ENCODE measurements at regions not wholly inside any gene's neighbourhood (a gene's known extent, or its start where the extent isn't known, plus 50 kb on each side); places are given as distances from the start of the nearest gene placed in this dataset.

DNA sequence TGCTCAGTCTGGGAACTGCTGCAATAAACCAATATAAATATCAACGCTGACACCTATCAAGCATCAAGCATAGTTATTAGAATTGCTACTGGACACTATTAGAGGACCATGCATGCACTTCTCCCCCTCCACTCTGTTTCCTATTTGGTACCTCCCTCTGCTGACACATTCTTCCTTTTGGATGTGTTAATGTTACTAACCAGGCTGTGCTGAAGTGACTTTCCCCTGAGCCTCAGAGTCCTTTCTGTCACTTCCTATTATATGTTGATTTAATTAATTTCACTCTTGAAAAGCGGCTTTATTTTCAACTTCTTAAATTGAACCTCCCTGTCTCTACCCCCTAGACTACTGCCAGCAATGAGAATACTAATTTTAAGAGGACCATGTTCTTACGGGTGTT, 379.1 kb downstream of the MCTP2 start:
- BruUV-seq (replicated peaks): no TSS peak
- Mint-ChIP-seq H3K36me3 (ENCODE audit: insufficient read depth, unreplicated experiment) (no peaks in the 10 kb centered on the region), H3K9me3 (ENCODE audit: low read depth, unreplicated experiment) (peaks cover 25% of the 10 kb centered on the region), H3K4me1 (ENCODE audit: low read depth, unreplicated experiment) (no peaks in the 10 kb centered on the region), H3K27ac (ENCODE audit: unreplicated experiment) (no peak overlapping the region), H3K27me3 (ENCODE audit: unreplicated experiment) (no peaks in the 10 kb centered on the region), H3K4me3 (ENCODE audit: low read depth, unreplicated experiment) (no peak overlapping the region)
- TF ChIP-seq, protein P1, sequence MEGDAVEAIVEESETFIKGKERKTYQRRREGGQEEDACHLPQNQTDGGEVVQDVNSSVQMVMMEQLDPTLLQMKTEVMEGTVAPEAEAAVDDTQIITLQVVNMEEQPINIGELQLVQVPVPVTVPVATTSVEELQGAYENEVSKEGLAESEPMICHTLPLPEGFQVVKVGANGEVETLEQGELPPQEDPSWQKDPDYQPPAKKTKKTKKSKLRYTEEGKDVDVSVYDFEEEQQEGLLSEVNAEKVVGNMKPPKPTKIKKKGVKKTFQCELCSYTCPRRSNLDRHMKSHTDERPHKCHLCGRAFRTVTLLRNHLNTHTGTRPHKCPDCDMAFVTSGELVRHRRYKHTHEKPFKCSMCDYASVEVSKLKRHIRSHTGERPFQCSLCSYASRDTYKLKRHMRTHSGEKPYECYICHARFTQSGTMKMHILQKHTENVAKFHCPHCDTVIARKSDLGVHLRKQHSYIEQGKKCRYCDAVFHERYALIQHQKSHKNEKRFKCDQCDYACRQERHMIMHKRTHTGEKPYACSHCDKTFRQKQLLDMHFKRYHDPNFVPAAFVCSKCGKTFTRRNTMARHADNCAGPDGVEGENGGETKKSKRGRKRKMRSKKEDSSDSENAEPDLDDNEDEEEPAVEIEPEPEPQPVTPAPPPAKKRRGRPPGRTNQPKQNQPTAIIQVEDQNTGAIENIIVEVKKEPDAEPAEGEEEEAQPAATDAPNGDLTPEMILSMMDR (IDR thresholded peaks at IDR 0.05; ENCODE audit: unreplicated experiment): no peak
- intact Hi-C loops (cut with micrococcal nuclease; ENCODE audit: unreplicated experiment): no loop called here
- CTCF ChIA-PET: no interaction called here
- DNase-seq: no peak

DNA sequence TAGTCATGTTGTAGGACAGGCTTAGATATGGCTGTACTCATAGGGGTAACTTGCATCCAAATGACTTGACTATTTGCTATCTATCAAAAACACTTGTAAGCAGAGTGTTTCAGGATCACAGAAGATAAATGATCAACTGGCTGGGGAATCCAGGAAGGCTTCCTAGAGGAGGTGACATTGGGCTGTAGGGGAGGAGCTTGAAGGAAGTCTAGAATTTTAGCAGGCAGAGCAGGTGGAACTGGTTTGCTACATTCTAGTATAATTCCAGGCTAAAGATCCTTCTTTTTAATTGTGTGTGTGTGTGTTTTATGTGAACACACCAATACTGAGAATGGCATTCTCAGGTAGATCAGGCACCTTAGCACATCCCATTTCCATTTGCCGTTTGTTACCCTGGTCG, 380.3 kb downstream of the MCTP2 start:
- H3K4me3 Mint-ChIP-seq (ENCODE audit: low read depth, unreplicated experiment): no peak overlapping the region
- BruUV-seq (replicated peaks): no TSS peak
- H3K27me3 Mint-ChIP-seq (ENCODE audit: unreplicated experiment): no peaks in the 10 kb centered on the region
- CTCF ChIA-PET: no interaction called here
- H3K9me3 Mint-ChIP-seq (ENCODE audit: low read depth, unreplicated experiment): peaks cover 25% of the 10 kb centered on the region
- no peaks in the 10 kb centered on the region for H3K36me3 Mint-ChIP-seq (ENCODE audit: insufficient read depth, unreplicated experiment)
- no peak for DNase-seq
- TF ChIP-seq, protein P1 (IDR thresholded peaks at IDR 0.05; ENCODE audit: unreplicated experiment): no peak
- H3K4me1 Mint-ChIP-seq (ENCODE audit: low read depth, unreplicated experiment): no peaks in the 10 kb centered on the region
- H3K27ac Mint-ChIP-seq (ENCODE audit: unreplicated experiment): no peak overlapping the region
- intact Hi-C loops (cut with micrococcal nuclease; ENCODE audit: unreplicated experiment): no loop called here

DNA sequence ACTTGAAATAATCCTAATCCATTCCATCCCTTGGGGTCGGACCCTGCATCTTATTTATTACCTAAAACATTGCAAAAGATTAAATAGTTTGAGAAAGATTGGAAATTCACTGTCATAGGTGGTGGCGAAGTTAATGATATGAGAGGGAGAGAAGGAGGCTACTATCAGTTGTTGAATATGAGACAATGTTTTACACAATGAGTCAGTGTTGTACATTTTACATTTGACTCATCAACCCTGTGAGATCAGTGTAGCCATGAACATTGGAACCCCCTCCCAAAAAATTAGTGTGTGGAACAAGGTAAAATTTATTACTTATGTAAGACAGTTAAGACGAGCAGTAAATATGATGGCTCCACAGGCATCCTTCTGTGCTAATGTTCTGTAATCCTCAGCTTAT, 384.3 kb downstream of the MCTP2 start:
- Mint-ChIP-seq H3K4me1 (ENCODE audit: low read depth, unreplicated experiment) (no peaks in the 10 kb centered on the region), H3K9me3 (ENCODE audit: low read depth, unreplicated experiment) (peaks cover 21% of the 10 kb centered on the region)
- CTCF ChIA-PET: no interaction called here

DNA sequence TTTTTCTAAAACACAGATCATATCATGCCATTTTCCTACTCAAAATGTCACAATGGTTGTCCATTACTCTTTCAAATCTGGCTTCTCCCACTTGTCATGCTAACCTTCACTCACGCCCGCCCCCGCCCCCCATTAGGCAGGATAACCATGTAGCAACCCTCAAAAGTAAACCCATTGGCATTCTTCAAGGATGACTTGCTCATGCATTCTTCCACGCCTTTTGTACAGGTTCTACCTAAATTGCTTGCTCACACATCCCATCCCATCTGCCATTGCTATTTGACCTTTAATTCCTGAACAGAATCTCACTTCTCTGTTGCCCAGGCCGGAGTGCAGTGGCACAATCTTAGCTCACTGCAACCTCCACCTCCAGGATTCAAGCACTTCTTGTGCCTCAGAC, 389.3 kb downstream of the MCTP2 start:
- H3K27me3 Mint-ChIP-seq (ENCODE audit: unreplicated experiment): no peaks in the 10 kb centered on the region
- intact Hi-C loops (cut with micrococcal nuclease; ENCODE audit: unreplicated experiment): no loop called here
- TF ChIP-seq, protein P1 (IDR thresholded peaks at IDR 0.05; ENCODE audit: unreplicated experiment): no peak
- no peak for DNase-seq
- peaks cover 6% of the 10 kb centered on the region for H3K9me3 Mint-ChIP-seq (ENCODE audit: low read depth, unreplicated experiment)
- H3K4me1 Mint-ChIP-seq (ENCODE audit: low read depth, unreplicated experiment): no peaks in the 10 kb centered on the region
- no peak overlapping the region for H3K4me3 Mint-ChIP-seq (ENCODE audit: low read depth, unreplicated experiment)
- no TSS peak for BruUV-seq (replicated peaks)
- CTCF ChIA-PET: no interaction called here
- no peaks in the 10 kb centered on the region for H3K36me3 Mint-ChIP-seq (ENCODE audit: insufficient read depth, unreplicated experiment)
- no peak overlapping the region for H3K27ac Mint-ChIP-seq (ENCODE audit: unreplicated experiment)

More for the DNA sequence above, 384.3 kb downstream of the MCTP2 start:
- intact Hi-C loops (cut with micrococcal nuclease; ENCODE audit: unreplicated experiment): no loop called here
- no peak for DNase-seq
- TF ChIP-seq, protein P1 (IDR thresholded peaks at IDR 0.05; ENCODE audit: unreplicated experiment): no peak
- BruUV-seq (replicated peaks): no TSS peak
- no peaks in the 10 kb centered on the region for H3K36me3 Mint-ChIP-seq (ENCODE audit: insufficient read depth, unreplicated experiment)
- no peak overlapping the region for H3K27ac Mint-ChIP-seq (ENCODE audit: unreplicated experiment)
- H3K27me3 Mint-ChIP-seq (ENCODE audit: unreplicated experiment): no peaks in the 10 kb centered on the region
- no peak overlapping the region for H3K4me3 Mint-ChIP-seq (ENCODE audit: low read depth, unreplicated experiment)

DNA sequence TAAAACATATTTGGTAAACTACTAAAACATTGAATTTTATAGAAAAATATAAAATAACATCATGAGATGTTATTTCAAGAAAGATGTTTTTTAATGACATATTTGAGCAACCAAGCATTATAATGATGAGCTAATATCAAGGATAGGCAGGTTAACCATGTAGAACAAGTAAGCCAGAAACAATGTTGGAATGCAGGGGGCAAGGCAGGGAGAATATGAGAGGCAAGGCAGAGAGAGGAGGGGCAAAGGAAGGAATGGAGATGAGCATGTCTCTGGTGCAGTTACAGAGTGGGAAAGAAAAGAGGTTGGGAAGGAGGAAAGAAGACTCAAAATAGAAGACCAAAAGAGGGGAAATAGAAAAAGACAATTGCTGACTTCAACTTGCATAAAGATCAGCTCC, 390.4 kb downstream of the MCTP2 start:
- Mint-ChIP-seq H3K27ac (ENCODE audit: unreplicated experiment) (no peak overlapping the region), H3K4me3 (ENCODE audit: low read depth, unreplicated experiment) (no peak overlapping the region), H3K4me1 (ENCODE audit: low read depth, unreplicated experiment) (no peaks in the 10 kb centered on the region), H3K27me3 (ENCODE audit: unreplicated experiment) (no peaks in the 10 kb centered on the region), H3K9me3 (ENCODE audit: low read depth, unreplicated experiment) (peaks cover 4% of the 10 kb centered on the region), H3K36me3 (ENCODE audit: insufficient read depth, unreplicated experiment) (no peaks in the 10 kb centered on the region)
- CTCF ChIA-PET: no interaction called here
- no TSS peak for BruUV-seq (replicated peaks)
- intact Hi-C loops (cut with micrococcal nuclease; ENCODE audit: unreplicated experiment): no loop called here
- TF ChIP-seq, protein P1 (IDR thresholded peaks at IDR 0.05; ENCODE audit: unreplicated experiment): no peak
- DNase-seq: no peak

Data from Calu3 (cell line).